Endothelial cell (in vitro differentiated cells): ENCODE measurements at regions not wholly inside any gene's neighbourhood (a gene's known extent, or its start where the extent isn't known, plus 50 kb on each side); places are given as distances from the start of the nearest gene placed in this dataset.

Source experiments
- DNase-seq: peaks from one replicate; pipeline ENCODE4 v3.0.0; 2021; ENCODE audit warnings: low spot score
- H3K27ac Mint-ChIP-seq: one replicate; pipeline ENCODE4 v1.8.0; 2021; ENCODE audit warnings: mixed read lengths, inconsistent platforms; ENCODE audit not compliant: unreplicated experiment
- H3K27me3 Mint-ChIP-seq: one replicate; pipeline ENCODE4 v1.8.0; 2021; ENCODE audit warnings: mild to moderate bottlenecking, moderate library complexity, mixed read lengths, inconsistent platforms; ENCODE audit not compliant: unreplicated experiment
- H3K36me3 Mint-ChIP-seq: one replicate; pipeline ENCODE4 v1.8.0; 2021; ENCODE audit warnings: mild to moderate bottlenecking, low read depth, mixed read lengths, inconsistent platforms; ENCODE audit not compliant: unreplicated experiment
- H3K4me1 Mint-ChIP-seq: one replicate; pipeline ENCODE4 v1.8.0; 2021; ENCODE audit warnings: mild to moderate bottlenecking, mixed read lengths, inconsistent platforms; ENCODE audit not compliant: unreplicated experiment
- H3K4me3 Mint-ChIP-seq: one replicate; pipeline ENCODE4 v1.8.0; 2021; ENCODE audit warnings: mild to moderate bottlenecking, mixed read lengths, inconsistent platforms; ENCODE audit not compliant: unreplicated experiment
- H3K9me3 Mint-ChIP-seq: one replicate; pipeline ENCODE4 v1.8.0; 2021; ENCODE audit warnings: mixed read lengths, inconsistent platforms; ENCODE audit not compliant: unreplicated experiment
- CTCF ChIP-seq: fragments of 200-600 bp; sonication (generic); IDR thresholded peaks from one replicate; pipeline ENCODE4 v1.5.0; 2021; ENCODE audit warnings: antibody characterized with exemption; ENCODE audit not compliant: unreplicated experiment

- H3K36me3 Mint-ChIP-seq = no peaks in the 10 kb centered on the region
- H3K4me1 Mint-ChIP-seq = peaks cover 1% of the 10 kb centered on the region
- no peak for DNase-seq
- no peaks in the 10 kb centered on the region for H3K9me3 Mint-ChIP-seq
- H3K27ac Mint-ChIP-seq = no peak overlapping the region
- H3K4me3 Mint-ChIP-seq = no peak overlapping the region
- TF ChIP-seq CTCF = no peak
- no peaks in the 10 kb centered on the region for H3K27me3 Mint-ChIP-seq
These were observed 80.4 kb downstream of the EDNRB start for GRCh38 chr13:77838271-77838670.

DNA sequence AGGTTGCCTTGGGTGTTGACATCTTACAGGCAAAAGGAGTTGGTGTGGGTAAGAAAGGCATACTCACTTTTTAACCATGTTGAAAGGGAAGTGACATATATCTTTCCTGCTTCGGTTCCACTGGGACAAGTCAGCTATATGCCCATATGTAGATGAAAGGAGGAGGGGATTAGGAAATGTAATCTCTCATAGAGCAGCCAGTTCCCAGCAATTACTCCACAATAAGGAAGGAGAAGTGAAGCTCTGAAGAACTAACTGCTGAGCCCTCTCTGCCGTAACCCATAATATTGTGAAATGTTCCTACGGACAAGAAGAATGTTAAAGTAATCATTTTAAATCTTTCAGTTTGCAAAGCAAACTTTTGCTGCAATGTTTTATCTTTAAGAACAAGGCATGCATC, 82.2 kb downstream of the EDNRB start:
- no peak overlapping the region for H3K4me3 Mint-ChIP-seq
- no peaks in the 10 kb centered on the region for H3K9me3 Mint-ChIP-seq
- no peak for TF ChIP-seq CTCF
- no peak overlapping the region for H3K27ac Mint-ChIP-seq
- DNase-seq = no peak
- H3K36me3 Mint-ChIP-seq = no peaks in the 10 kb centered on the region
- H3K27me3 Mint-ChIP-seq = no peaks in the 10 kb centered on the region
- peaks cover 2% of the 10 kb centered on the region for H3K4me1 Mint-ChIP-seq

GRCh38 chr13:77833331-77833863, 85.2 kb downstream of the EDNRB start:
- H3K4me1 Mint-ChIP-seq = peaks cover 2% of the 10 kb centered on the region
- no peaks in the 10 kb centered on the region for H3K36me3 Mint-ChIP-seq
- H3K9me3 Mint-ChIP-seq = no peaks in the 10 kb centered on the region
- H3K4me3 Mint-ChIP-seq = no peak overlapping the region
- no peak for TF ChIP-seq CTCF
- H3K27me3 Mint-ChIP-seq = no peaks in the 10 kb centered on the region
- H3K27ac Mint-ChIP-seq = no peak overlapping the region
- no peak for DNase-seq

DNA sequence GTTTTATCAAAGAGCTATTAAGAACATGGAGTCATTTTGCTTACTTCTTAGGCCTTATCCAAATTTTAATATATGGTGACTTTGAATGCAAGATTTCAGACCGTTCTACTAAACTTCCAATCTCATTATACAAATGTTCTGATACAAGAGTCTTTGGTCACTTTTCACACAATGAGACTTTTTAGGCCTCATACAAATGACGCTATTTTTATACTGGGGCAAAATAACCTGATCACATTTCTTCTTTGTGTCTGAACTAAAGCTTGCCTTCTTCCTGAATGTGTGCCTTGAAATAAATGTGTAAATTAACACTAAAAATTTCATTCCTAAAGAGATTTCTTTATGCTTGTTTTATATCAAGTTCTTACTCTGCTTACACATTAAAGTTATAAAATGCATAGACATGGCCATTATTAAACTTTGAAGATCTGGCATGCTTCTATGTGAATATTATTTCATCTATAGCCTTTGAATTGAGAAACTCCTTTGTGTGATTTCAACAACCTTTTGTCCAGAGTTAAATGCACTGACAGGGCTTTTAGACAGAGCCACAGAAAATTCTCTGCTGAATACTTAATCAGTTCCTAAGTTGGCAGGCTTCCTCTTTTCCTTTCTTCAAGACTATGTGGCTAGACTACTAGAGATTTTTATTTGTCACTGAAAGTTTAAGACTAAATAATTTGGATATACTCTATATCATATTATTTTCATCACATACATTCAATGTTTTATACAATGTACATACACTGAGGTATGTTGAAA, 86.1 kb downstream of the EDNRB start:
- Mint-ChIP-seq H3K4me1 (peaks cover 2% of the 10 kb centered on the region), H3K27ac (no peak overlapping the region), H3K36me3 (no peaks in the 10 kb centered on the region), H3K9me3 (no peaks in the 10 kb centered on the region), H3K4me3 (no peak overlapping the region), H3K27me3 (no peaks in the 10 kb centered on the region)
- no peak for TF ChIP-seq CTCF
- no peak for DNase-seq

DNA sequence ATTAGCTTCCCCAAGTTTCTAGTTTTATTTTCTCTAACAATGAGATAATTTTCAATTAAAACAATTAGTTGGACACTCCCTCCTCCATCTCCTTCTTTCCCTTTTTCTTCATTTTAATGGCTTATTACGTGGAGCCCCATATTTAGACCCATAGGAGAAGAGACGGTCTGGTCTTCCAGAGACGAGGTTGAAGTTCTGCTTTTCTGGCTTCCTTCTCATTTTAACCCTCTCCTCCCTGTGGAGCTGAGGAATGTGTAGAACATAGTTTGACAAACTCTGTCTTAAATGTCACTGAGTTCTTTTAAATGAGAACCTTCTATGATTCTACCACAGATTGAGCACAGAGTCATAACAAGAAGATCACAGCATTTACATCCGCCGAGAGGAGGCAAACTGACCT, 86.8 kb downstream of the EDNRB start:
- Mint-ChIP-seq H3K36me3 (no peaks in the 10 kb centered on the region), H3K4me1 (peaks cover 2% of the 10 kb centered on the region), H3K4me3 (no peak overlapping the region), H3K27ac (no peak overlapping the region), H3K9me3 (no peaks in the 10 kb centered on the region), H3K27me3 (no peaks in the 10 kb centered on the region)
- DNase-seq = no peak
- no peak for TF ChIP-seq CTCF
